CD14-positive monocyte (primary cell): ENCODE measurements at regions not wholly inside any gene's neighbourhood (a gene's known extent, or its start where the extent isn't known, plus 50 kb on each side); places are given as distances from the start of the nearest gene placed in this dataset.

ENCODE experiments used
- DNase-seq, 3 donors: peaks; one replicate each; pipeline ENCODE4 v3.0.0-alpha.2; 2011 to 2022
- H2AFZ ChIP-seq: 2 replicates; pipeline ENCODE4 v1.6.0; 2012; ENCODE audit warnings: mild to moderate bottlenecking, low read depth, low read length, inconsistent platforms; ENCODE audit not compliant: insufficient read depth, poor library complexity, severe bottlenecking
- H3K27ac ChIP-seq, 2 donors: 1 replicate in 1 of 2; 2 replicates in 1 of 2; pipeline ENCODE4 v1.5.1; 2012 to 2013; ENCODE audit warnings: low read length in 2 of 2, control low read depth in 1 of 2, inconsistent platforms in 1 of 2, low read depth in 1 of 2, mild to moderate bottlenecking in 1 of 2
- H3K27me3 ChIP-seq, 2 donors: one replicate each; pipeline versions ENCODE4 v1.6.0 to v1.6.1; 2011 to 2013; ENCODE audit warnings: low read length in 2 of 2; ENCODE audit not compliant: control insufficient read depth in 2 of 2, insufficient read depth in 2 of 2
- H3K36me3 ChIP-seq, 2 donors: replicated peaks in 1 of 2; 1 replicate in 1 of 2; 2 replicates in 1 of 2; pipeline versions ENCODE4 v1.5.1 to v1.6.1; 2012 to 2013; ENCODE audit warnings: low read length in 2 of 2, control low read depth in 1 of 2, inconsistent platforms in 1 of 2, mild to moderate bottlenecking in 1 of 2; ENCODE audit not compliant: insufficient read depth in 2 of 2, control insufficient read depth in 1 of 2
- H3K4me1 ChIP-seq, 2 donors: 1 replicate in 1 of 2; 2 replicates in 1 of 2; pipeline versions ENCODE4 v1.5.1 to v1.6.1; 2012 to 2013; ENCODE audit warnings: low read length in 2 of 2, control low read depth in 1 of 2, inconsistent platforms in 1 of 2, mild to moderate bottlenecking in 1 of 2, moderate library complexity in 1 of 2; ENCODE audit not compliant: insufficient read depth in 2 of 2, control insufficient read depth in 1 of 2
- H3K4me2 ChIP-seq: replicated peaks from 2 replicates; pipeline ENCODE3; 2012; ENCODE audit warnings: low read length, moderate library complexity, mild to moderate bottlenecking; ENCODE audit not compliant: poor library complexity, severe bottlenecking; ENCODE audit errors: extremely low read depth
- H3K4me3 ChIP-seq, 3 experiments: fragments of 200-600 bp in 1 of 3; sonication (generic) in 1 of 3; replicated peaks in 1 of 3; 1 replicate in 2 of 3; 2 replicates in 1 of 3; pipeline ENCODE4 v1.5.1; 2011 to 2013; ENCODE audit warnings: low read length in 3 of 3, mild to moderate bottlenecking in 3 of 3, control low read depth in 2 of 3, low read depth in 2 of 3, inconsistent platforms in 1 of 3, moderate library complexity in 1 of 3
- H3K79me2 ChIP-seq: 2 replicates; pipeline ENCODE4 v1.6.0; 2012; ENCODE audit warnings: mild to moderate bottlenecking, control low read depth, inconsistent platforms, low read length, moderate library complexity; ENCODE audit not compliant: insufficient read depth
- H3K9ac ChIP-seq: 2 replicates; pipeline ENCODE4 v1.6.0; 2017; ENCODE audit warnings: low read length, mild to moderate bottlenecking; ENCODE audit not compliant: insufficient read depth, poor library complexity, severe bottlenecking
- H3K9me3 ChIP-seq, 2 donors: replicated peaks in 1 of 2; 1 replicate in 1 of 2; 2 replicates in 1 of 2; pipeline versions ENCODE4 v1.5.1 to v1.6.1; 2012 to 2013; ENCODE audit warnings: low read length in 2 of 2, control low read depth in 1 of 2; ENCODE audit not compliant: control insufficient read depth in 1 of 2, insufficient read depth in 1 of 2
- H4K20me1 ChIP-seq: 2 replicates; pipeline ENCODE4 v1.6.0; 2012; ENCODE audit warnings: mild to moderate bottlenecking, low read length, control low read depth, moderate library complexity; ENCODE audit not compliant: insufficient read depth
- H3K27ac Mint-ChIP-seq, 7 donors: one replicate each; pipeline ENCODE4 v1.8.0; 2020; ENCODE audit warnings: mild to moderate bottlenecking in 7 of 7, mixed read lengths in 7 of 7, moderate library complexity in 6 of 7, inconsistent platforms in 2 of 7
- H3K27me3 Mint-ChIP-seq, 3 donors: one replicate each; pipeline ENCODE4 v1.8.0; 2021 to 2022; ENCODE audit warnings: low read depth in 3 of 3, mild to moderate bottlenecking in 3 of 3, mixed read lengths in 3 of 3, moderate library complexity in 3 of 3, inconsistent platforms in 1 of 3
- H3K36me3 Mint-ChIP-seq, 2 donors: one replicate each; pipeline ENCODE4 v1.8.0; 2020; ENCODE audit warnings: mixed read lengths in 2 of 2, inconsistent platforms in 1 of 2, mild to moderate bottlenecking in 1 of 2
- H3K4me1 Mint-ChIP-seq: one replicate; pipeline ENCODE4 v1.8.0; 2020; ENCODE audit warnings: mild to moderate bottlenecking, mixed read lengths
- H3K4me3 Mint-ChIP-seq, 2 donors: one replicate each; pipeline ENCODE4 v1.8.0; 2020; ENCODE audit warnings: mild to moderate bottlenecking in 2 of 2, mixed read lengths in 2 of 2, moderate library complexity in 1 of 2
- H3K9me3 Mint-ChIP-seq, 7 donors: one replicate each; pipeline ENCODE4 v1.8.0; 2020 to 2022; ENCODE audit warnings: mixed read lengths in 7 of 7, mild to moderate bottlenecking in 6 of 7, moderate library complexity in 6 of 7, inconsistent platforms in 2 of 7
- WGBS: methylation state at CpG from one replicate; pipeline ENCODE4 v1.1.5; 2013; ENCODE audit warnings: missing lambda C conversion rate; ENCODE audit not compliant: insufficient coverage; 5-methylcytosine and 5-hydroxymethylcytosine counted together
- intact Hi-C, 2 donors: fragments of 100-400 bp; cut with micrococcal nuclease; formaldehyde crosslinking; loops; one replicate each; pipeline versions ENCODE4 v1.15.0 to v1.15.1; 2023
- TF ChIP-seq, protein P1 (sequence below): fragments of 200-600 bp; IDR thresholded peaks from one replicate; pipeline ENCODE4 v1.8.0; 2022; ENCODE audit warnings: antibody characterized with exemption, mild to moderate bottlenecking

DNA sequence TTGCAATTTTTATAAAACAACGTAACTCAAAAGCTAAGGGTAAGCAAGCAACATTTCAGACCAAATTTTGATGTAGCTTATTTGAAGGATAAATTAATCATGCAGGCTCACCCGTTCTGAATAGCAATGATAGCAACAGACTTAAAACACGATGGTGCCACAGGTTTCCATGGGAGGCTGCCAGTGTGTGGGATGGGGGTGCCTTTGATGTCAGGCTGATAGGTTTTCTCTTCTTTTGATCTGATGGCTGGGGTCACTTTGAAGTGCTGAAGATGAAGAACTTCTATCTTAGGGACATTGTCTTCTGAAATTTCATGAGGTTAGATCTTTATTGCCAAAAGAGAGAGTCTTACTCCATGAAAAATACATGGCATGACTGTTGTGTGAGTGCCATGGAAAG, 206.8 kb downstream of the LPIN1 start:
- Histone ChIP-seq H3K27ac (no peak overlapping the region), H3K9me3 (no peaks in the 10 kb centered on the region), H3K36me3 (no peaks in the 10 kb centered on the region), H2AFZ (no peak overlapping the region), H3K4me3 (no peak overlapping the region), H4K20me1 (no peaks in the 10 kb centered on the region), H3K27me3 (no peaks in the 10 kb centered on the region), H3K9ac (no peak overlapping the region), H3K4me2 (no peak overlapping the region), H3K4me1 (peaks cover 24 to 26% of the 10 kb centered on the region in 2 donors), H3K79me2 (no peaks in the 10 kb centered on the region)
- intact Hi-C loops = loop anchor here in 1 of 2 donors (10.0 kb wide), 1 partner anchor 102 kb away; no protein-coding TSS in a partner anchor
- TF ChIP-seq, protein P1, sequence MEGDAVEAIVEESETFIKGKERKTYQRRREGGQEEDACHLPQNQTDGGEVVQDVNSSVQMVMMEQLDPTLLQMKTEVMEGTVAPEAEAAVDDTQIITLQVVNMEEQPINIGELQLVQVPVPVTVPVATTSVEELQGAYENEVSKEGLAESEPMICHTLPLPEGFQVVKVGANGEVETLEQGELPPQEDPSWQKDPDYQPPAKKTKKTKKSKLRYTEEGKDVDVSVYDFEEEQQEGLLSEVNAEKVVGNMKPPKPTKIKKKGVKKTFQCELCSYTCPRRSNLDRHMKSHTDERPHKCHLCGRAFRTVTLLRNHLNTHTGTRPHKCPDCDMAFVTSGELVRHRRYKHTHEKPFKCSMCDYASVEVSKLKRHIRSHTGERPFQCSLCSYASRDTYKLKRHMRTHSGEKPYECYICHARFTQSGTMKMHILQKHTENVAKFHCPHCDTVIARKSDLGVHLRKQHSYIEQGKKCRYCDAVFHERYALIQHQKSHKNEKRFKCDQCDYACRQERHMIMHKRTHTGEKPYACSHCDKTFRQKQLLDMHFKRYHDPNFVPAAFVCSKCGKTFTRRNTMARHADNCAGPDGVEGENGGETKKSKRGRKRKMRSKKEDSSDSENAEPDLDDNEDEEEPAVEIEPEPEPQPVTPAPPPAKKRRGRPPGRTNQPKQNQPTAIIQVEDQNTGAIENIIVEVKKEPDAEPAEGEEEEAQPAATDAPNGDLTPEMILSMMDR = no peak
- Mint-ChIP-seq H3K4me1 (peaks cover 46% of the 10 kb centered on the region), H3K27ac (no peak overlapping the region), H3K36me3 (no peaks in the 10 kb centered on the region), H3K4me3 (no peak overlapping the region), H3K27me3 (peaks cover 0 to 4% (median 2%) of the 10 kb centered on the region in 3 donors), H3K9me3 (peaks cover 0 to 7% (median 4%) of the 10 kb centered on the region in 7 donors)
- 90% methylated on average over 2 of the region's 3 CpGs for WGBS
- DNase-seq = no peak

DNA sequence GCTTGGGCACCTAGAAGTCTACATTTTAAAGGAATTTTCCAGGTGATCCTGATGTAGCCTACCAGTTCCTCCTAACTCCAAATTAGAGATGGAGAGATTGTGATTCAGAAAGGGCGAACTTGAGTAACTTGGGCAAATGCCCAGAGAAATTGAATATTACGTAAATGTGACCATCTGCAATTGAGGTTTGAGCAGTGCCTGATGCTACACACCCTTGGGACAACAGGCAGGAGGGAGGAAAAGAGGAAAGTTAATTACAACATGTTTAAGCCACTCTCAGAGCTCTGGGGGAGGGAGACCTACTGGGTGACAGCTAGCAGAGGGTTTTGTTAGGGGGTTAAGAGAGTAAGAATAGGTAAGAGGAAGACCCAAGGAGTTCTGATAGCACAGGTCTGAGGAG, 208.9 kb downstream of the LPIN1 start:
- no peaks in the 10 kb centered on the region for H3K79me2 ChIP-seq
- DNase-seq = peak in 2 of 3 donors; percentile 12 to 34
- TF ChIP-seq, protein P1 = no peak
- H3K36me3 Mint-ChIP-seq = no peaks in the 10 kb centered on the region
- H3K9me3 ChIP-seq = no peaks in the 10 kb centered on the region
- no peaks in the 10 kb centered on the region for H4K20me1 ChIP-seq
- H3K4me1 Mint-ChIP-seq = peaks cover 29% of the 10 kb centered on the region
- H3K36me3 ChIP-seq = no peaks in the 10 kb centered on the region
- H3K27ac ChIP-seq = no peak overlapping the region
- WGBS = 0% methylated on average over 2 of the region's 2 CpGs
- H2AFZ ChIP-seq = no peak overlapping the region
- H3K4me1 ChIP-seq = peaks cover 18 to 19% of the 10 kb centered on the region in 2 donors
- peaks cover 0 to 7% (median 3%) of the 10 kb centered on the region in 7 donors for H3K9me3 Mint-ChIP-seq
- H3K4me2 ChIP-seq = no peak overlapping the region
- H3K4me3 ChIP-seq = peak overlapping the region in 1 of 3 experiments; percentile 0
- H3K9ac ChIP-seq = no peak overlapping the region
- H3K27me3 Mint-ChIP-seq = peaks cover 0 to 4% (median 0%) of the 10 kb centered on the region in 3 donors
- peak overlapping the region in 4 of 7 donors; percentile 25 to 64 (median 40) for H3K27ac Mint-ChIP-seq
- H3K4me3 Mint-ChIP-seq = peak overlapping the region in 1 of 2 donors; percentile 64
- H3K27me3 ChIP-seq = no peaks in the 10 kb centered on the region
- intact Hi-C loops = loop anchor here in 1 of 2 donors (10.0 kb wide), 1 partner anchor 99 kb away; no protein-coding TSS in a partner anchor
